HL-60 (cell line): ENCODE measurements at regions not wholly inside any gene's neighbourhood (a gene's known extent, or its start where the extent isn't known, plus 50 kb on each side); places are given as distances from the start of the nearest gene placed in this dataset.

Experiments used
- DNase-seq, 2 experiments: peaks; one replicate each; pipeline ENCODE4 v3.0.0-alpha.2; 2010 to 2020; ENCODE audit warnings: low read depth in 1 of 2, low spot score in 1 of 2
- H3K27ac ChIP-seq: fragments of 250-450 bp; sonication (Bioruptor Pico); replicated peaks from 2 replicates; pipeline ENCODE4 v1.5.1; 2020; ENCODE audit warnings: mild to moderate bottlenecking, moderate library complexity
- H3K27me3 ChIP-seq: fragments of 250-450 bp; sonication (Bioruptor Pico); 2 replicates; pipeline ENCODE4 v1.5.1; 2021; ENCODE audit warnings: mild to moderate bottlenecking, moderate library complexity; ENCODE audit not compliant: insufficient read depth, poor library complexity, severe bottlenecking
- H3K4me3 ChIP-seq: replicated peaks from 2 replicates; pipeline ENCODE4 v1.5.1; 2011; ENCODE audit warnings: mild to moderate bottlenecking, control low read depth, low read length; ENCODE audit not compliant: insufficient read depth
- GABPA ChIP-seq: IDR thresholded peaks from 2 replicates; pipeline ENCODE4 v1.6.1; 2012; ENCODE audit warnings: low read depth
- POLR2AphosphoS5 ChIP-seq: IDR thresholded peaks from 2 replicates; pipeline ENCODE4 v1.6.1; 2012; ENCODE audit warnings: low read depth
- REST ChIP-seq: IDR thresholded peaks from 2 replicates; pipeline ENCODE4 v1.6.1; 2012; ENCODE audit warnings: low read depth; ENCODE audit not compliant: insufficient replicate concordance
- SPI1 ChIP-seq: IDR thresholded peaks from 2 replicates; pipeline ENCODE4 v1.6.1; 2012; ENCODE audit warnings: low read depth, mild to moderate bottlenecking, borderline replicate concordance
- TF ChIP-seq, protein P1 (sequence below): IDR thresholded peaks from one replicate; pipeline ENCODE4 v1.5.1; 2011; ENCODE audit warnings: low read length, control low read depth, inconsistent platforms; ENCODE audit not compliant: insufficient read depth

GRCh38 chr1:43108080-43108479 lies 64.0 kb downstream of the EBNA1BP2 start:
- Histone ChIP-seq H3K27ac (no peak overlapping the region), H3K4me3 (no peak overlapping the region), H3K27me3 (no peaks in the 10 kb centered on the region)
- DNase-seq: no peak
- TF ChIP-seq POLR2AphosphoS5: no peak
- TF ChIP-seq REST: no peak
- TF ChIP-seq, protein P1, sequence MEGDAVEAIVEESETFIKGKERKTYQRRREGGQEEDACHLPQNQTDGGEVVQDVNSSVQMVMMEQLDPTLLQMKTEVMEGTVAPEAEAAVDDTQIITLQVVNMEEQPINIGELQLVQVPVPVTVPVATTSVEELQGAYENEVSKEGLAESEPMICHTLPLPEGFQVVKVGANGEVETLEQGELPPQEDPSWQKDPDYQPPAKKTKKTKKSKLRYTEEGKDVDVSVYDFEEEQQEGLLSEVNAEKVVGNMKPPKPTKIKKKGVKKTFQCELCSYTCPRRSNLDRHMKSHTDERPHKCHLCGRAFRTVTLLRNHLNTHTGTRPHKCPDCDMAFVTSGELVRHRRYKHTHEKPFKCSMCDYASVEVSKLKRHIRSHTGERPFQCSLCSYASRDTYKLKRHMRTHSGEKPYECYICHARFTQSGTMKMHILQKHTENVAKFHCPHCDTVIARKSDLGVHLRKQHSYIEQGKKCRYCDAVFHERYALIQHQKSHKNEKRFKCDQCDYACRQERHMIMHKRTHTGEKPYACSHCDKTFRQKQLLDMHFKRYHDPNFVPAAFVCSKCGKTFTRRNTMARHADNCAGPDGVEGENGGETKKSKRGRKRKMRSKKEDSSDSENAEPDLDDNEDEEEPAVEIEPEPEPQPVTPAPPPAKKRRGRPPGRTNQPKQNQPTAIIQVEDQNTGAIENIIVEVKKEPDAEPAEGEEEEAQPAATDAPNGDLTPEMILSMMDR: no peak
- no peak for TF ChIP-seq SPI1

GRCh38 chr1:43107664-43108063 lies 64.4 kb downstream of the EBNA1BP2 start:
- no peak for TF ChIP-seq POLR2AphosphoS5
- TF ChIP-seq, protein P1: no peak
- no peak for TF ChIP-seq SPI1
- no peak for TF ChIP-seq GABPA
- no peak for TF ChIP-seq REST
- no peak overlapping the region for H3K27ac ChIP-seq
- no peak for DNase-seq
- no peaks in the 10 kb centered on the region for H3K27me3 ChIP-seq
- no peak overlapping the region for H3K4me3 ChIP-seq

GRCh38 chr1:43104027-43104763 lies 67.9 kb downstream of the EBNA1BP2 start:
- H3K27me3 ChIP-seq: no peaks in the 10 kb centered on the region
- H3K4me3 ChIP-seq: no peak overlapping the region
- TF ChIP-seq, protein P1: no peak
- TF ChIP-seq REST (no peak), POLR2AphosphoS5 (no peak), SPI1 (no peak), GABPA (no peak)
- DNase-seq: no peak
- H3K27ac ChIP-seq: no peak overlapping the region
